ENCODE measurements at regions not wholly inside any gene's neighbourhood (a gene's known extent, or its start where the extent isn't known, plus 50 kb on each side); places are given as distances from the start of the nearest gene placed in this dataset.

DNA sequence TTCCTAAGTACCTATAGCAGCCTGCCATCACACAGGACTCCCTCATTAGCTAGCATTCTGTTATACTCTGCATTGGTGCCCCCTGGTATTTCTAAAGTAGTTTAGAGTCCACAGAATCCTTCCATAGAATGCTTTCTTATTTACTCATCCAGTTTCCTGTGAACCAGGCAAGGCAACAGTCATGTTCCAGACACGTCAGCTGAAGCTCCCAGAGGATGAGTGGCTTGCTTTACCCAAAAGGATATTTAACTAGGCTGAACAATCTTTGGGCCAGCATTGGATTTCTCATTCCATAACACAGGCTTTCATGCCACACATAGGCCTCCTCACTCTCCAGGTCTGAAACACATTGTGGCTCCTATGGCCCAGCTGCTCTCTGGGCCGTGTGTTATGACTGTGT, 203.8 kb upstream of the MAP3K7 start:
- DNase-seq (ENCODE audit: low spot score): peak; percentile 52

DNA sequence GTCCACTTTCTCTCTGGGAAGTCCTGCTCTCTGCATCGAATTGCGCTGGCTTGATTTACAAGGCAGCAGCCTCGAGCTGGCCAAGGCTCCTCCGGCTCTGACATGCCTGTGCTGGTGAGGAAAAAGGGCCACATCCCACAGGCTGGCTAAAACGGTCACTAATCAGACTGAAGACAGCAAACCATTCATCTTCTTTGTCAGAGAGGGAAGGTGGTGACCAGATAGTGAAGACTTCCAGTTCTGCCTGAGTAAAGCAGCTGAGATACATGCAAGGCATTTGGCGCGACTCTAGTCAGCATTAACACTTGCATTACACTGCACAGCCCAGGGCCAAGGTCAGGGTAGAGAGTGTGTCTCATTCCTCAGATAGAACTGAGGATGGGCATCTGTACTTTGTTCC, 203.2 kb upstream of the MAP3K7 start:
- DNase-seq (ENCODE audit: low spot score): no peak

DNA sequence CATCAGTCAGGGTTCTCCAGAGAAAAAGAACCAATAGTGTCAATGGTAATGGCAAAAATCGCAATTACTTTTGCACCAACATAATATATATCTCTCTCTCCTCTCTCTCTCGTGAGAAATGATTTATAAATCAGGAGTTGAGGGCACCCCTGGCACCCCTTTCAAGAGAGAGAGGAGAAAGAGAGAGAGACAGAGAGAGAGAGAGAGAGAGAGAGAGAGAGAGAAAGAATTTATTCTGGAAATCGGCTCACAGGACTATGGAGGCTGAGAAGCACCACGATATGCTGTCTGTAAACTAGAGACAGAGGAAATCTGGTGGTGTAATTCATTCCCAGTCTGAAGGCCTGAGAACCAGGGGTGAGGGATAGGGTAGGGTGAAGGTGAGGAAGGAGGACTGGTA, 201.9 kb upstream of the MAP3K7 start:
- no peak for DNase-seq (ENCODE audit: low spot score)

DNA sequence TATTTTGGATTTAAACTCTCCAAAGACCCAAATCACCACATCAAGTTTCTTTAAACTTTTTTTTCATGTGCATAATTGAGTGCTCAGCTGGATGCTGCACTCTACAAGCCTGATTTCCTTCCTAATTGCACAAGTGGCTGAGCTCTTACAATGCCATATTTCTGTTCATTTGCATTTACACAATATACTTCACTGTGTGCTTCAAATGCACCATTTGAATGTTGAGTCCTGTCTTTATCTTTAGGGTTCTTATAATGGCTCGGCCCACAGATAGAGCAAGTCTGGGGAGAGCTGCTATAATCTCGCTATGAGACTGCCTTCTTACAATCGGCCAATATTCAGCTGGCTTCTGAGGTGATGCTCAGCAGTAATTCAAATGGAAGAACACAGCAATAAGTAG, 200.6 kb upstream of the MAP3K7 start:
- DNase-seq (ENCODE audit: low spot score): no peak

DNA sequence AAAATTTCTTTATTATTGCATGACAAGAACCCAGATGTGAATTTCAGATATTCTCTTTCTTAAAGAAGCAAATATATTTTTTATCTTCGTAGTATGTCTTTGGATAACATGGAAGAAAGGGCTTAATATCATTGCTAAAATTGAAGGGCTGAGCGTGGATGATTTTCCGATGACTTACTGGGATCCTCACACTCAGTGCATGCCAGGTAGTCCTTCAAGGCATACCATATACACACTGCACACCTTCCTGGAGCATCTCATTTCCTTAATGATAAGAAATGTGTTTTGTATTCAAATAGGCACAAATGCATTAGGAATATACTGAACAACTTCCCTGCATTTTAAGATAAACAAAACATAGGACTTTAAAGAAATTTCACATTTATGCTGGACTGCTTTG, 193.9 kb upstream of the MAP3K7 start:
- DNase-seq (ENCODE audit: low spot score): no peak

DNA sequence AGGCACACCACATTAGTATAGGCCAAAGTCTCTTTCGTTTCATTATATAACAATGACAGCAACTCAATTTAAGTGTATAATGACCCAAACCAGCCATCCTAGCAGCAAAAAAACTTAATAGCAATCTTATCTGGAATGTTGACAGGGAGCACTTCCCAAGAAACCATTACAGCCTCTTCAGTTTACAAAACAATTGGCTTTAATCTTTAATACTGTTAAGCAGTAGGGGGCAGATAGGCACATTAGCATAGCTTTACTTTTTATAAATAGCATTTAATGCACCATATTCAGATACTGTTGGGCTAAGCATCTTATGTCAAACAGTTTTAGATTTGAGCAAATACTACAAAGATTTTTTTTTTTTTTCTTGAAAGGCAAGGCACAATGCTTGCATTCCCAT, 193.3 kb upstream of the MAP3K7 start:
- DNase-seq (ENCODE audit: low spot score): no peak

DNA sequence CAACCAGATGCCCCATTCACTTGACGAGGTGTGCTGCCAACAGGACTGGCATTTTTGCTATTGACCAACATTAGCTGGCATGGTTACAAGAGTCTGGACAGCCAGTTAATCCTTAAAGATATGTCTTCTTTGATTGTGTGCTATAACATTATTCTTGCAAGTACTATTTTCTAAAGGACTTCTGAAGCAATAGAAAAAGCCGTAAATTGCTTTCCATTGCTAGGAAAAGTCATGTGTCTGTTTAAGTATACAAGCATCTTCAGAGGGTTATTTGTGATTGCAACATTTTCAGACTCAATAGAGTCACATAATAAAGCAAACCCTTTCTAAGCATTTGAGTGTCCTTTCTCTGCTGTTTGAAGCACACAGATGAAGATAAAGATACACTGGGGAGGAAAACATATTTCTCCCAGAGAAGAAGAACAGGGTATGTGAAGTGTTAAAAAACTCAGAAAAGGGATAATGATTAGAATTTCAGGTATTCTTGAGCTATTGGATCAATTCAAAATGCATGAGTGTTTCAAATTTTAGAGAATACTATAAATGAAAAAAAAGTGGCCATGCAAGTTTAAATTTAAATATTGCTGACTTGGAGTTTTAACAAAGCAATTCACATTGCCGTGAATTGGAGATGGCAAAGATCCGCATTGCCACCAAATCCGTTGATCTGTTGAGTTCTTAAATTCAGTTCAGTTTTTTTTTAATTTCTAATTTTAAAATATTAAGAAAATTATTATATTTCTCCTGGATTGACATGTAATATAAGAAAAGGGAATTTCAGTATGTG, 191.7 kb upstream of the MAP3K7 start:
- DNase-seq (ENCODE audit: low spot score): no peak

DNA sequence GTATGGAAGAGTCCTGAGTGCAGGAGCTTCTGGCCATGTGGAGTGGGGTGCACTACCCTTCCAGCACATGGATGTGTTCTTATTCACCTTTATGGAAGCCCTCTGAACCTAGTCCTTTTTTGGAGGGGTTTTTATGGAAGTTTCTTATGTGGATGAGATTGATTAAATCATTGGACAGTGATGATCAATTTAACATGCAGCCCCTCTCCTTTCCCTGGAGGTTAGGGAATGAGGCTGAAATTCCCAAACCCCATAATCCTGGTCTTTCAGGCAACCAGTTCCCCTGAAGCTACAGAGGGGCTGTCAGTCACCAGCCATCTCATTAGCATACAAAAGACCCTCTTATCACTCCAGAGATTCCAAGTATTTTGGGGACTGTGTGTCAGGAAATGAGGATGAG, 183.9 kb upstream of the MAP3K7 start:
- no peak for DNase-seq (ENCODE audit: low spot score)

DNA sequence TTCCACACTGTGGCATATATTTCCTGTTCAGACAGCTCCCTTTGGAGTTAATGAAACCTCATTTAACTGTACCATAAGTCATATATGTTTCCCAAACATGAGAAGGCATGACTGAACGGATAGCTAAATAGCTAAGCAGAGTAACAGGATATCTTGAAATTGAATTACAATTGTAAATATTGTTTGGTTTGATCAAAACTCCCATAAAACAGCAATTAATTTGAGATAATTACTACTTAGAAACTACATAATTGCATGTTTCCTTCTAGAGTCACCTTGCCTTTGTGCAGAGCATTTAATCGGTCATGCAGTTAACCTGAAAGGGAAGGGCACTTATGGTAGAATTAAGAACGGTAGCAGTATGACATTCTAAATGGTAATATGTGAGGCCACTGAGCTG, 179.0 kb upstream of the MAP3K7 start:
- no peak for DNase-seq (ENCODE audit: low spot score)

DNA sequence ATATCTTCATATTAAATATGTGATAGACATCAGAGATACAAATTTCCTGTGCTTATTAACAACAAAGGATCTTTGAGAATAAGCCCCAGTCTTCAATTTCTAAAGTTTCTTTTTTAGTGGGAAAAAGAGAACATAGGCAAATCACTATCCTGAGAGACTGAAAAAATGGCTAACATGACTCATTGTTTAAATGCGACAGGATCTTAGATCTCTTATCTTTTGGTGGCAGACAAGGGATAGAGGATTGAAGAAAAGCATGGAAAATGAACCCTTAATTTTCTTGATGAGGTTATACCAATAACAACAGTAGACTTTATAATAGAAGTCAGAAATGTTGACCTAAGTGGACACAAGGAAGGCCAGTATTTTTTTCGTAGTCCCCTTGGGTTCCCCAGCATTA, 178.6 kb upstream of the MAP3K7 start:
- no peak for DNase-seq (ENCODE audit: low spot score)

DNA sequence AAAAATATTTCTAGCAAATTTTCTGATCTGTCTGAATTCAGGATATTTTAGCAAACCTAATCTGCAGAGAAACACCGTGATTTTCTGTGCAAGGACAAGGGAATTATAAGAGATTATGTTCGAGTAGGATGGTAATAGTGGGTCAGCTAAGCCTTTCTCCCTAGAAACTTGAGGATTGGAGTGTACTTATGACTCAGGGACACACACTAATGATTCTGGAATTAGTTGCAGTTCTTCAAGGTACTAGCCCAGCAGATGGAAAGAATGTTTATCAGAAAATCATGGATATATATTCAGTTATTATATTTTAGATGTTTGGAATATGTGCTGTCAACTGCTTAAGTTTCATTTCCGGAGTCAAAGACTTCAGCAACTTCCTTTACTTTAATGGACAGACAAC, 177.1 kb upstream of the MAP3K7 start:
- no peak for DNase-seq (ENCODE audit: low spot score)

DNA sequence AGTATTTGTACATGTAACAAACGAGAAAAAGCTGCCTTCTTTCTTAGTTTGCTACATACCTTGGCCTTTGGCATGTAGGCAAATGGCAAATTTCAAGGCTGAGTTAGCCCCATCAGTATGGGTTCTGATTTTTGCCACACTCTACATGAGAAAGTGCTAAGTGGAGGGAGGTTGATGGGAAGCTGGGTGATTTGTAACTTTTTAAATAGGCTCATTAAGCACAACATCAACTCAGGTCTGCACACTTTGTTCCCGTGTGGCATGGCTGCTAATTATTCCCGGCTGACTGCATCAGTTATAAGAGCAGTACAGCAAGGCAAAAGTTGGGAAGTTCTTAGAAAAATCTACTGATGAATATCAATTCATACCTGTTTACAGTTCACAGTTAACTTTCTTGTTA, 172.8 kb upstream of the MAP3K7 start:
- DNase-seq (ENCODE audit: low spot score): no peak

DNA sequence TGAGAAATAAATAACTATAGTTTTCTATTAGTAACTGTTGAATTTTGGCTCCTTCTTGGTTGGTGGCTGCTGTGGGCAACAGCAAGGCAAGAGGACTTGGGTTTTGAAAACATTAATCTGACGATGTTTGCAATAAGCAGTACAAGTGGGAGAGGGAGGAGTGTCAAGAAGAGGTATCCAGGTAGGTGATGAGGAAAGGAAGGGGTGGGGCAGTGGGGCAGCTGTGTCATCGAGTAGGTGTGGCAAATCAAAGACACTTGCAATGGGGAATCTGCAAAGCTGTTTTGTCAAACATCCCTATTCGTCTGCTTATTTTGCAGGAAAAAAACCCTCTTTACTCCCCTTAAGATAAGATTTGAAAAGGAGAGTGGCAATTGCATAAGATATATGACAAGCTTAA, 171.9 kb upstream of the MAP3K7 start:
- no peak for DNase-seq (ENCODE audit: low spot score)

DNA sequence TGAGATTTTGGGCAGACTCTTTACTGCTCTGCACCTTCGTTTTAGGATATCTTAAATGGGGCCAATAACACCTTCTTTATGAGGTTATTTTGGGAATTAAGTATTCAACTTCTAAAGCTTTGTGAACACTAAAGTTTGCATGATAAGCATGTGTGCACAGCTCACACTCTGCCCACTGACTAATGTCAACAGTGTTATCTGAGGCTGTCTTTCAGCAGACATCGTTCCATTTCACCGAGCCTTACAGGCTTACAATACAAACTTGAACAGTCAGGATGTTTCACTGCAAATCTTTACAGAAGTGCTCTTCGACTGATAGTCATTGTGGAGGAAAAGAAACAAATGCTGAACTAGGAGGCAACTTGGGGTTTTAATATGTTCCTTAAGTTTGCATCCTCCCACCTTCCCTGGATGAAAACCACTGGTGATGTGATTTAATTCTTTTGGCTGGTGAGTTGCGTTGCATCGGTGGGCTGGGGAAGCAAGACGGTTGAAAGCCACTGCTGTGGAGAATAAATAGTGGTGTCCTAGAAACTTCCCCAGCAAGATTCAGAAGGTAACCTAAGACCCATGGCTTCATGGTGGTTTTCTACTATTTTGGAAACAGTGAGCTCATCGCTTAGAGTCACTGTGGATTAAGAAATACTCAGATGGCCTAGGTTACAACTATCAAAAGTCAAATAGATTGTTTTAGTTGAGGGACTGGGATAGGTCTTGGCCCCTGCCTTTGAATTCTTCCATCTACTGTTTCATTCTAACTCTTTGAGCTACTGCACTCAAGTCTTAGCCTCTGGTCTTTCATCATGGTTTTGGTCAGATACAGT, 167.2 kb upstream of the MAP3K7 start:
- no peak for DNase-seq (ENCODE audit: low spot score)

DNA sequence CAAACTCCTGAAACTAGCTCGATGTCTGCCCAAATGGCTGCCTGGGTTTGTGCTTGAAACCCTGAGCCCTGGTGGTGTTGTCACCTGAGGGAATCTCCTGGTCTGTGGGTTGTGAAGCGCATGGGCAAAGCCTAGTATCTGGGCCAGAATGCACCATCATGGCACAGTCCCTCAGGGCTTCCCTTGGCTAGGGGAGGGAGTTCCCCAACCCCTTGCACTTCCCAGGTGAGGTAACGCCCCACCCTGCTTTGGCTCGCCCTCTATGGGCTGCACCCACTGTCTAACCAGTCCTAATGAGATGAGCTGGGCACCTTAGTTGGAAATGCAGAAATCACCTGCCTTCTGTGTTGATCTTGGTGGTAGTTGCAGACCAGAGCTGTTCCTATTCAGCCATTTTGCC, 152.9 kb upstream of the MAP3K7 start:
- DNase-seq (ENCODE audit: low spot score): no peak

DNA sequence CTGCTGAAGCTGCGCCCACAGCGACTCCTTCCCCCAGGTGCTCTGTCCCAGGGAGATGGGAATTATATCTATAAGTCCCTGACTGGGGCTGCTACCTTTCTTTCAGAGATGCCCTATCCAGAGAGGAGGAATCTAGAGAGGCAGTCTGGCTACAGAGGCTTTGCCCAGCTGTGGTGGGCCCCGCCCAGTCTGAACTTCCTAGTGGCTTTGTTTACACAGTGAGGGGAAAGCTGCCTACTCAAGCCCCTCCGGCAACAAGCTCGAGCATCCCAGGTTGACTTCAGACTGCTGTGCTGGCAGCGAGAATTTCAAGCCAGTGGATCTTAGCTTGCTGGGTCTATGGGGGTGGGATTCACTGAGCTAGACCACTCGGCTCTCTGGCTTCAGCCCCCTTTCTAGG, 152.5 kb upstream of the MAP3K7 start:
- DNase-seq (ENCODE audit: low spot score): no peak

DNA sequence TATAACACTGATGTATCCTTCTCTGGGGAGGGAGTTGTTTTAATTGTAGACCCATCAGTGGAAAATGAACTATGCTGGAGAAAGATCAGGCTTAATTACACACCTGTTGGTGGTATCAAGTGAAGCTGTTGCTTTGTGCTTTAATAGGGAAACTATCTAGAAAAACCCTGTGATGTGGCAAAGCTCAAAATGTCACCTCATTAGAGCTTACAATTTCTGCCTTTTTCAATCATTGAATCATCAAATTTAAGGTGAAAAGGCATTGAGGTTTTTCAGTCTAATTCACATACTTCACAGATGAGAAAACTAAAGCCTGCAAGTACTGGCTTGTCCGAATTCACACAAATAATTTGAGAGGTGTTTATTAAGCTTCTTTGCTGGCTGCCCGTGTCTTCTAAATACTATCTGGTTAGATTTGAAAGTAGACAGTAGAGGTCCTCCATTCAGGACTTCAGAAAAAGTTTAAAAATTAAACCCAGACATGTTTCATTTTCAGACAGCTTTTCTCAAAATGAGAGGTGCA, 143.3 kb upstream of the MAP3K7 start:
- DNase-seq (ENCODE audit: low spot score): no peak

DNA sequence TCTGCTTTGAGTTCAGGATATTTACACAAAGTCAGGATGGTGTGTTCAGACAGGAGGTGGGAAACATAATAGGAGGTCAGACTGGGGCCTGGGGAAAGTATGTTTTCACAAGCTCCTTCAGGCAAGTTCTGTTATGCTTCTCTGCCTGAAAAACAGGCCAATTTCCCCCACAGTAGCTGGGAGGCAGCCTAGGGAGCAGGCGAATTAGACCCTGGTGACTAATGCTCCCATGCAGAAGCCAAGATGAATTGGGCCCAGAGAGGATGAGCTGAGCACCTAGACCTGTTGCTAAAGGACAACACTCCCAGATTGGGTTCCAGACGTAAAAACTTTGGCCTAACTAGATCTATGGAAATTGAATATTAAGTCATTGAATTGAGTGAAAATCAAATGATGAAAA, 142.2 kb upstream of the MAP3K7 start:
- no peak for DNase-seq (ENCODE audit: low spot score)

DNA sequence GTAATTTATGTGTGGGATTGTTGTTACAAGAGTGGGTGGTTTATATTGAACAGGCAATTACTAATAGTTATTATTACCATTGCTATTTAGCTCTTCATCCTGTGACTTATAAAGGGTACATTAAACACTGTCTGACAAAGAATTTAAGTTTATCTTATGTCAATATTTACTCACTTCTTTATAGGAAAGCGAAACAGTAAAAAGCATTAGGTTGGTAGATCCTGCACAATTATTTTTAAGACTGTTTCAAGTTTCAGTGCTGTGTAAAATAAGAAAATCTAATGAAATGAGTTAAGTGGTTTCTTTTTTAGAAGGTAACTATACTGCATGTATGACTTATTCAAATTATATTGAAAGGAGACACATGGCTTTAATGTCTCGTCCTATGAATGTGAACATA, 135.8 kb upstream of the MAP3K7 start:
- DNase-seq (ENCODE audit: low spot score): no peak

DNA sequence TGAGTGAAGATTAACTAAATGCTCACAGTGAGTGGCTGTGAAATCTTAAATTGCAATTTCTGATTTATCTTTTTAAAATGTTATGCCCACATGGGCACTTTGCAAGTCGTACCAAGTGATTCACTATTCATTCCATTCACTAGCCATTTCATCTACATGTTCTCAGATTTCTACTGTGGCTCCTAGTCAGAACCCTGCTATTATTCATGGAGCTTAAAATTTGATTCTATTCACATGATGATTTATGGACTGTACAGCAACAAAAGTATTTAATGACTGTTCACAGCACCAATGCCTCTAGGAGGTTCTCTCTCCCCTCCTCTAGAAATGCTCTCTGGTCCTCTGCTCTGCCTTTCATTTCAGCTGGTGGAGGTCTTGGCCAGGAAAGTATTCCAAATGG, 133.5 kb upstream of the MAP3K7 start:
- no peak for DNase-seq (ENCODE audit: low spot score)

DNA sequence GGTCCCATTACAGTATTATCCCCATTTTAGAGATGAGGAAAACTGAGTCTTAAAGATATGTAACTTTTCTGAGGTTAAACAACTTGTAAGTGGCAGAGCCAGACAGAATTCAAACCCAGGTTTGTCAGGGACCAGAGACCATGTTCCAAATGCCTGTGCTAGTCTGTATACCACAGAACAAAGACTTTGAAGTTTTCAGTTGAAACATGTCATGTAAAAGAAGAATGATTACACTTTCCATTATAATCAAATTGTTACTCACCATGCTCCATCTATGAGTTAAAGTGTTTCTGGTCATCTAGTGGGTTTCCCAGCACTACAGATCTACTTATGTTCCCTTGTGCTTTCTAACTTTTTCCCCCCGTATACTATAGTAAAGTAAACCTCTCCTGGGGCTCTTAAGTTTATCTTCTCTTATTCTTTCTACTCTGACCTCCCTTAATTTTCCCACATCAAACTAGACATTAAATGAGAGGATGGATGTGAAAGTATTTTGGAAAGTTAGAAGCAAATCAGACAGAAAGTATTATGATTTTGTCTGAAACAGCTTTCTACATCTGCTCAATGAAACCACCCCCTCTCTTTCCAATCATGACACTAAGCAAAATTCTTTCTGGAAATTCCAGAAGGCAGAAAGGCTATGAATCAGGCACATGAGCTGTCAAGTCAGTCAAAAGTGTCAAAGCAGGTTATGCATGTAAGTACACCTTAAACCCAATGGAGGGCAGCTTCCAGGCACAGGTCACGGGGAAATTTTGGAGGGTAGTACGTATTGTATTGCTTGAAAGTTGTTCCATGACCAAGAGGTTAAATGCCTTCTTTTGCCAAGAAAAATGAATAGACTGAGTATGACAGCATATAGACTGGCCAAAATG, 132.7 kb upstream of the MAP3K7 start:
- no peak for DNase-seq (ENCODE audit: low spot score)

DNA sequence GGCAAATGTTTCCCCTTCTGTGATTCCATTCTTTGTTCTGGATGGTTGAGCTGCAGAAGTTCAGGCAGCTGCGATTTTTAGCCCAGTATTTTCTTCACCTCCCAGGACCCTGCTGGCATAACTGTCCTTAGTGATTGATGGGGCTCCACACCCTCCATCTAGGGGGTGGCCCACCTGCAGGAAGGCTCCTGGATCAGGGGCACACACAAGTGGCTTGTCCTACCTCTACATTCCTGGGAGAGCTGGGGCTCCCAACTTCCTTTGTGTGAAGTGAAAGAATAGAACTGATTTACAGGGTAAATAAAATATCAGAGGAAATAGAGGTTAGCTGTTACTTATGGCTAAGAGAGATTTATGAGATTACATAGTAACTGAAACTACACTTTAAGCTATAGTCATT, 129.5 kb upstream of the MAP3K7 start:
- DNase-seq (ENCODE audit: low spot score): no peak
